ENCODE measurements at regions not wholly inside any gene's neighbourhood (a gene's known extent, or its start where the extent isn't known, plus 50 kb on each side); places are given as distances from the start of the nearest gene placed in this dataset.
"Not testable (repeated sequence)": the region's sequence is repeated elsewhere in the genome, so short reads cannot be mapped to it uniquely, and the experiment has no call there.

- DNase-seq = no peak
Measured at GRCh38 chr4:151522866-151523519, 114.0 kb downstream of the FHIP1A start.

- peak; percentile 2 for DNase-seq
Measured at GRCh38 chr4:151524610-151525009, 115.6 kb downstream of the FHIP1A start.

GRCh38 chr4:151526489-151526888 lies 117.5 kb downstream of the FHIP1A start:
- DNase-seq = not testable (repeated sequence)

GRCh38 chr4:151527699-151528098 lies 118.7 kb downstream of the FHIP1A start:
- DNase-seq = no peak

- no peak for DNase-seq
Measured at GRCh38 chr4:151529187-151529586, 120.2 kb downstream of the FHIP1A start.

GRCh38 chr4:151530230-151530629 lies 121.3 kb downstream of the FHIP1A start:
- peak; percentile 1 for DNase-seq

GRCh38 chr4:151530783-151531182 lies 121.8 kb downstream of the FHIP1A start:
- DNase-seq = no peak

GRCh38 chr4:151532001-151532708 lies 123.2 kb downstream of the FHIP1A start:
- no peak for DNase-seq

GRCh38 chr4:151534195-151534594 lies 125.2 kb downstream of the FHIP1A start:
- no peak for DNase-seq

GRCh38 chr4:151535366-151535765 lies 126.4 kb downstream of the FHIP1A start:
- no peak for DNase-seq

- no peak for DNase-seq
Measured at GRCh38 chr4:151537687-151538086, 128.7 kb downstream of the FHIP1A start.

- no peak for DNase-seq
Measured at GRCh38 chr4:151538963-151539362, 130.0 kb downstream of the FHIP1A start.

GRCh38 chr4:151540728-151541388 lies 131.9 kb downstream of the FHIP1A start:
- peak; percentile 81 for DNase-seq

GRCh38 chr4:151541389-151542071 lies 132.6 kb downstream of the FHIP1A start:
- DNase-seq = no peak

GRCh38 chr4:151548708-151549107 lies 139.7 kb downstream of the FHIP1A start:
- DNase-seq = no peak

GRCh38 chr4:151549378-151549777 lies 140.4 kb downstream of the FHIP1A start:
- not testable (repeated sequence) for DNase-seq

- peak; percentile 83 for DNase-seq
Measured at GRCh38 chr4:151553874-151554273, 144.9 kb downstream of the FHIP1A start.

GRCh38 chr4:151555151-151555945 lies 146.4 kb downstream of the FHIP1A start:
- no peak for DNase-seq

- DNase-seq = no peak
Measured at GRCh38 chr4:151558496-151559113, 149.6 kb downstream of the FHIP1A start.

GRCh38 chr4:151559595-151559994 lies 150.6 kb downstream of the FHIP1A start:
- no peak for DNase-seq

- DNase-seq = no peak
Measured at GRCh38 chr4:151561551-151562256, 152.7 kb downstream of the FHIP1A start.
